ENCODE measurements at regions not wholly inside any gene's neighbourhood (a gene's known extent, or its start where the extent isn't known, plus 50 kb on each side); places are given as distances from the start of the nearest gene placed in this dataset.

DNA sequence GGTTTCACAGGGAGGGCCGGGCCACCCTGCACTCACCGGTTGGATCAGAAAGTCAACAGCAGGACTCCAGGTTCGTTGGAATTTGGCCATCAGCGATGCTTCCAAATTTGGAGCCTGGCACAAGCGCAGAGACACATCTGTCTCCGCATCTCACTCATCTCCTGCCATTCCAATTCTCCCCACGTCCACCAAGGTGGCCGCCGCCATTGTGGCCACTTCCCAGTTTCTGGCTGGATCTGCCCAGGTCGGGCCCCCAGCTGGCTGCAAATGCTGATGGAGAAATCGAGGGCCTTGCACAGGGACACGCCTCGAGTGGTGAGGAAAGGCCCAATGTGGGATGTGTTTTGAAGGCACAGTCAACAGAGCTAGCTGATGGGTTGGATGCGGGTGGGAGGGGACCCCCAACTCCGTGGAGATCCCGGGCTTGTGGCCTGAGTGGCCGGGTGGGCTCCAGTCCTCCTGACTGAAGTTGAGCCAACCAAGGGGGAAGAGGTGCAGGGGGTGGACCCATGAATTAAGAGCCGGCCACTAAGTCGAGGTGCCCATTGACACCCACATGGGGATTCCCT, 102.7 kb downstream of the CRYAA start:
- DNase-seq, result no peak

DNA sequence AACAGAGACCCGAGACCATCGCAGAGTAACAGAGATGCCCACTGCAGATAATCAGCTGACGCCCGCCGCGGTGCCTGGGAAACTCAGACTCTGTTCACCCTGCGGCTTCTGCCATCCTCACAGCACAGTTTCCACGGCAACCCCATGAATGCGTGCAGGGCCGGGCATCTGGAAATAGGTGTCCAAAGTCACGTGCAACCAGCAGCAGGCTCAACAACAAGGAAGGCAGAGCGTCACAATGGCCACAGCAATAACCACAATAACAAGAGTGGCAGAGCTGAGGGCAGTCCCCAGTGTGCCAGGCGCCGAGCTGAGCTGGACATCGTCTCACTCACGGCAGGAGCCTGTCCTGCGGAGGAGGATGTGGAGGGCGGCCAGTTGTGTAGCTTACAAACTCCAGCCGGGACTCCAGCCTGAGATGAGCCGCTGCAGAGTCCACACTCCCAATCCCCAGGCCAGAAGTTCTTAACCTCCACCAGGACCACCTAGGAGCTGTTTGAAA, 102.0 kb downstream of the CRYAA start:
- no peak for DNase-seq

DNA sequence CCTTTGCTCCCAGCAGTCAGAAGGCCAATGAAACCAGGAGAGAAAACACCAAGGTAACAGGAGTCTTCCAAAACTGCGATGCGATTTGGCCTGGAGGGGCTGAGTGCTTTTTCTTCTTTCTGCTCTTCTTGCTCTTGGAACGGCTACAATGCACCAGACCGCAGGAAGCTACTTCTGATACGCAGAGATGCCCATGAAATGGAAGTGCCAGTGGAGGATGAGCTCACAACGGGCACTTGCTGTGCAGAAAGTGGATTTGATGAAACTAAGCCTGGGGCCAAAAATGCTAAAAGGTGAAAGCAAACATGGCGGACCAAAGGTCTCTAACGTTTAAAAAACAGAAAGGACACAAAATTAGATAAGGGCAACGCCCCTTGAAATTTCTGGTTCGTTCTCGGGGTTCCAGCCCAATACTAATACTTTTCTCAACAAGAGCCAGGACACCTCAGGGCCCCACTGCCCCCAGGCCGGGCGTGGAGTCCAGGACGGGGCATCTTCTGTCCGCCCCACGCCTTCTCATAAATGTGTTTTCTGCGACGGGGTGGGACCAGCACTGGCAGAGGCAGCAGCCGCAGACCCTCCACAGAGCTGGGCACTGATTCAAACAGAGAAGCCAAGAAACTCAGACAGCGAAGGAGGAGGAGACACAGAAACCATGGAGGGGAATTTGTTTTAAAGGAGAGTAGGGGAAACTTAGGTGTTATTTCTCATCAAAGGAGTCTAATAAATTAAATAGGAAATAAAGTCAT, 101.3 kb downstream of the CRYAA start:
- DNase-seq, result no peak

DNA sequence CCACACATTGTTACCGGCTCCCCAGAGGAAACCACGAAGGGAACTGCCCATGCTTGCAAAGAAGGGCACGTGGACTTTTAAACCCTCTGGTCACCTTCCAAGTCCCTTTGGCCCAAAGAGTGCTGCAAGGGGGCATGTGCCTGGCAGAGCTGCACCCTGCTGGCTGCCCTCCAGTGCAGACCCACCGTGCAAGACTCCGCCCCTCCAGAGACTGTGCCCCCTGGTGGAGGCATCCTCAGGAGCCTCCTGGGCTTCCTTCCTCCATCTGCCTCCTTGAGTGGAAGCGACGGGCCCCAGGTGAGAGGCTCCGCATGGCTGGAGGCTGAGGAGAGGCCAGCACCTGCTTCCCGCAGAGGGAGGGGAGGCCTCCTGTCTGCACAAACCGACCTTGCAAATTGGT, 100.6 kb downstream of the CRYAA start:
- no peak for DNase-seq

DNA sequence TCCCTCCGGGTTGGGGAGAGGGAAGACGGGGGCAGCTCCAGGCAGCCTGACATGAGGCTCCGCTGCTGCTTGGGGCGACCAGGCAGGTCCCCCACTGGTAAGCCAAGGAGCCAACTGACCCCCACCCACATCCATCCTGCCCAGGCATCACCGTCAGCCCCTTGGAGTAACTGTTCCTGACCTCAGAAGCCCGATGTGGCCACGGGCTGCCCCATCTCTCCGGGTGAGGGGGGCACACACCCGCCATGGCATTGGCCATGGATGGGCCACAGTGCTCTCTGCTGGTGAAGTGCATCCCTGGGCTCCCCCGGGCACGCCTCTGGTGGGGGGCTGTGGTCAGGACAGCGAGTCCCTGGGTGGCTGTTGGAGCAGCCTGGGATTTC, 100.0 kb downstream of the CRYAA start:
- DNase-seq, result no peak

DNA sequence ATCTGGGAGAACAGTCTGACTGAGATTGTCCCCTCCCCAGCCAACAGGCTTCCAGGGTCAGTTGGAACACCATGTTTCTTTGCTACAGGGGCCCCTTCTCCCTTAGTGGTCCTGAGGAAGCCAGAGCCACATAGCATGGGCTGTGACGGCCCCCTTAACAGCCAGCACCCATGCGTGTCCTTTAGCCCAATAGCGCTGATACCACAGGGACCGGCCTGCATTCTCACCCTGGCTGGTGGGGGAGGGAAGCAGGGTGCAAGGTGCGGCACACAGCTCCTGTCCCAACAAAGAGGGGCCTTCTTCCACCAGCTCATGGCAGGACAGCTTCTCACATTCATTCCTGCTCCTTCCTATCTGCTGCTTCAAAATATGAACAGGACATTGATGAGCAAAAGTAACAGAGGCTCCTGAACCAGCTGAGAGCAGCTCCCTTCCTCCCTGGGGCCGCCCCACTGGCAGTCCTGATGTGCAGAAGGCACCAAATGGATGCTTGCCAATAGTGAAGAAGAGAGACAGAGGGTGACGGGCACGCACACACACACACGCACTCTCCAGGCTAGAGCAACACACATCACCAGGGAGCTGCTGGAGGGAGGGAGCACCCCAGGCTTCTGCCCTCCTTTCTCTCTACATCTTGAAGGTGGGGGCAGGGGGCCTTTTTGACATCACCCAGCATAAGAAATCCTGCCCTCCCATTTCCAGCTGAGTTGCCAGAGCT, 99.4 kb downstream of the CRYAA start:
- DNase-seq, result no peak

DNA sequence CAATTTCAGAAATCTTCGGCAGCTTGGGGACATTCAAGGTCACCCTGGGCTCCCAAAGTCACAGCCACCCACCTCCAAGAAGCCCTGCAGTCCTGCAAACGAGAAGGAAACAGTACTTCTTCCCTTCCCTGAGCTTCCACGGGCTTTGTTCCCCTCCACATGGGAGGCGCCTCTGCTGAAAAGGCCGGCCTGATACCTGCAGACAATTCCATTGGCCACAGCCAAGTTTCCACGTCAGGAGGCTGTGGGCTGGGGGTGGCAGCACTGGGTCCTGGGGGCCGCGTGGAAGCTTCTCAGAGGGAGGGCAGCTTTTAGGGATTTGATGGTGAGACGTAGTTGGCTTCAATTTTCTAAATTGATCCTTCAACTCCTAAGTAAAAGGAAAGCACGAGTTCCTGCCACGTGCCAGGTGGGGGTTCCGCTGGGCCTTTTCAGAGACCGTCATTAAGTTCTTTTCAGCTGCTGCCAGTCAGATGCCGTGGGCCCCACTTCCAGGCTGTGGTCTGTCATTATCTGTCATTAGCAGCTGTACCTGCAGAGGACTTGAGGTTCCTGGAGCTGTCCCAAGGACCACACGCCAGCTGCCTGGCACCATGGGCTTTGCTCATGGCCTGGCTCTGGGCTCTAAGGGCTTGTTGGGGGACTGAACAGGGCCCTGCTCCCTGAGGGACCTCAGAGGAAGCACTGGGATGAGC, 98.7 kb downstream of the CRYAA start:
- DNase-seq, result no peak

DNA sequence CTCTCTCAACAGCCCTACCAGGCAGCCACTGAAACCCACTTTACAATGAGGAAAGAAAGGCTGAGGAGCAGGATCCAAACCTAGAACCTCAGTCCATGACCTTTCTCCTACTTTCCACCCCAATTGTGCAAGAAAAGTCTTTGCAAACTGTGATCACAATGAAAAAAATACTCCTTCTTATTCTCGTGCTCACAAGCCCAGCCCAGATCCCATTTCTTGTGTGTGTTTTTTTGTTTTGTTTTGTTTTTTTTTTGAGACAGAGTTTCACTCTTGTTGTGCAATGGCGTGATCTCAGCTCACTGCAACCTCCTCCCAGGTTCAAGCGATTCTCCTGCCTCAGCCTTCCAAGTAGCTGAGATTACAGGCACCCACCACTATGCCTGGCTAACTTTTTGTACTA, 97.7 kb downstream of the CRYAA start:
- DNase-seq, result no peak

DNA sequence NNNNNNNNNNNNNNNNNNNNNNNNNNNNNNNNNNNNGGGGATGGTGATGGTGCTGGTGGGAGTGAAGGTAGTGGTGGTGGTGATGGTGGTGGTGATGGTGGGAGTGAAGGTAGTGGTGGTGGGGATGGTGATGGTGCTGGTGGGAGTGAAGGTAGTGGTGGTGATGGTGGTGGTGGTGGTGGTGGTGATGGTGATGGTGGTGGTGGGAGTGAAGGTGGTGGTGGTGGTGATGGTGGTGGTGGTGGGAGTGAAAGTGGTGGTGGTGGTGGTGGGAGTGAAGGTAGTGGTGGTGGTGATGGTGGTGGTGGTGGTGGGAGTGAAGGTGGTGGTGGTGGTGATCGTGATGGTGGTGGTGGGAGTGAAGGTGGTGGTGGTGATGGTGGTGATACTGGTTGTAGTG, 93.6 kb downstream of the CRYAA start:
- DNase-seq, result no peak

All from NCI-H187 (cell line).